Neural progenitor cell (in vitro differentiated cells): ENCODE measurements at regions not wholly inside any gene's neighbourhood (a gene's known extent, or its start where the extent isn't known, plus 50 kb on each side); places are given as distances from the start of the nearest gene placed in this dataset.

ENCODE experiments used
- DNase-seq: peaks from one replicate; pipeline ENCODE4 v3.0.0-alpha.2; 2016; ENCODE audit warnings: low spot score
- H2AFZ ChIP-seq: fragments of 200-600 bp; sonication (generic); replicated peaks from 2 replicates; pipeline ENCODE4 v1.6.1; 2016; ENCODE audit warnings: antibody characterized with exemption
- H3F3A ChIP-seq: fragments of 200-600 bp; sonication (generic); 2 replicates; pipeline ENCODE4 v1.6.1; 2016; ENCODE audit warnings: antibody characterized with exemption, low read depth
- H3K27ac ChIP-seq: fragments of 200-600 bp; sonication (generic); 2 replicates; pipeline ENCODE4 v1.5.1; 2016; ENCODE audit warnings: mild to moderate bottlenecking
- H3K27me3 ChIP-seq: fragments of 200-600 bp; sonication (generic); 2 replicates; pipeline ENCODE4 v1.6.1; 2016; ENCODE audit warnings: mild to moderate bottlenecking, moderate library complexity
- H3K36me3 ChIP-seq: fragments of 200-600 bp; sonication (generic); 2 replicates; pipeline ENCODE4 v1.5.1; 2016
- H3K4me1 ChIP-seq: fragments of 200-600 bp; sonication (generic); 2 replicates; pipeline ENCODE4 v1.6.1; 2016; ENCODE audit warnings: mixed run types
- H3K4me2 ChIP-seq: fragments of 200-600 bp; sonication (generic); 2 replicates; pipeline ENCODE4 v1.6.1; 2016
- H3K4me3 ChIP-seq: fragments of 200-600 bp; sonication (generic); 2 replicates; pipeline ENCODE4 v1.5.1; 2016
- H3K79me2 ChIP-seq: fragments of 200-600 bp; sonication (generic); 2 replicates; pipeline ENCODE4 v1.6.1; 2016; ENCODE audit warnings: low read depth
- H3K9ac ChIP-seq: fragments of 200-600 bp; sonication (generic); 2 replicates; pipeline ENCODE4 v1.6.1; 2016
- H3K9me3 ChIP-seq: fragments of 200-600 bp; sonication (generic); 2 replicates; pipeline ENCODE4 v1.5.1; 2016; ENCODE audit warnings: low read depth
- H4K20me1 ChIP-seq: fragments of 200-600 bp; sonication (generic); 2 replicates; pipeline ENCODE4 v1.6.1; 2016; ENCODE audit warnings: low read depth
- H3K27ac Mint-ChIP-seq: 3 replicates; pipeline ENCODE4 v1.8.0; 2021; ENCODE audit warnings: mixed read lengths
- H3K27me3 Mint-ChIP-seq: 2 replicates; pipeline ENCODE4 v1.8.0; 2022; ENCODE audit warnings: low read depth, mild to moderate bottlenecking, inconsistent platforms, moderate library complexity, mixed read lengths; ENCODE audit not compliant: insufficient read depth
- H3K36me3 Mint-ChIP-seq: 3 replicates; pipeline ENCODE4 v1.8.0; 2021; ENCODE audit warnings: mixed read lengths
- H3K4me1 Mint-ChIP-seq: 3 replicates; pipeline ENCODE4 v1.8.0; 2021; ENCODE audit warnings: mixed read lengths
- H3K4me3 Mint-ChIP-seq: 3 replicates; pipeline ENCODE4 v1.8.0; 2021; ENCODE audit warnings: mild to moderate bottlenecking, moderate library complexity, mixed read lengths
- H3K9me3 Mint-ChIP-seq: 3 replicates; pipeline ENCODE4 v1.8.0; 2020; ENCODE audit warnings: mixed read lengths
- CTCF ChIP-seq: fragments of 200-600 bp; sonication (generic); IDR thresholded peaks from 2 replicates; pipeline ENCODE4 v1.5.1; 2017; ENCODE audit warnings: antibody characterized with exemption, mild to moderate bottlenecking
- EZH2 ChIP-seq: fragments of 200-600 bp; sonication (generic); IDR thresholded peaks from 2 replicates; pipeline ENCODE4 v1.6.1; 2017; ENCODE audit warnings: antibody characterized with exemption, mild to moderate bottlenecking, moderate library complexity
- EZH2phosphoT487 ChIP-seq: fragments of 200-600 bp; sonication (generic); IDR thresholded peaks from 2 replicates; pipeline ENCODE4 v1.6.1; 2017; ENCODE audit warnings: antibody characterized with exemption

- H3K9me3 ChIP-seq, result no peaks in the 10 kb centered on the region
- Mint-ChIP-seq H3K9me3 (no peaks in the 10 kb centered on the region), H3K36me3 (no peaks in the 10 kb centered on the region), H3K4me3 (no peak overlapping the region), H3K27ac (no peak overlapping the region), H3K27me3 (no peaks in the 10 kb centered on the region), H3K4me1 (no peaks in the 10 kb centered on the region)
- H2AFZ ChIP-seq, result no peak overlapping the region
- no peak overlapping the region for H3K4me3 ChIP-seq
- no peaks in the 10 kb centered on the region for H3K36me3 ChIP-seq
- no peak overlapping the region for H3K27ac ChIP-seq
- DNase-seq, result no peak
- no peaks in the 10 kb centered on the region for H3K27me3 ChIP-seq
- H4K20me1 ChIP-seq, result no peaks in the 10 kb centered on the region
- TF ChIP-seq EZH2phosphoT487 (no peak), CTCF (no peak), EZH2 (no peak)
- H3K4me2 ChIP-seq, result no peak overlapping the region
- no peaks in the 10 kb centered on the region for H3K79me2 ChIP-seq
- no peaks in the 10 kb centered on the region for H3F3A ChIP-seq
- no peaks in the 10 kb centered on the region for H3K4me1 ChIP-seq
- H3K9ac ChIP-seq, result no peak overlapping the region
Measured at GRCh38 chr1:187862506-187862905, 1033.8 kb downstream of the PLA2G4A start.

GRCh38 chr1:187870552-187870951 lies 1041.8 kb downstream of the PLA2G4A start:
- DNase-seq, result no peak
- Histone ChIP-seq H3K9me3 (no peaks in the 10 kb centered on the region), H3K9ac (no peak overlapping the region), H2AFZ (no peak overlapping the region), H4K20me1 (no peaks in the 10 kb centered on the region), H3K36me3 (no peaks in the 10 kb centered on the region), H3K4me1 (no peaks in the 10 kb centered on the region), H3K79me2 (no peaks in the 10 kb centered on the region), H3K27ac (no peak overlapping the region), H3K4me2 (no peak overlapping the region), H3F3A (no peaks in the 10 kb centered on the region), H3K27me3 (no peaks in the 10 kb centered on the region), H3K4me3 (no peak overlapping the region)
- TF ChIP-seq EZH2, result no peak
- no peak for TF ChIP-seq CTCF
- no peak for TF ChIP-seq EZH2phosphoT487
- Mint-ChIP-seq H3K36me3 (no peaks in the 10 kb centered on the region), H3K27ac (no peak overlapping the region), H3K4me3 (no peak overlapping the region), H3K27me3 (no peaks in the 10 kb centered on the region), H3K9me3 (no peaks in the 10 kb centered on the region), H3K4me1 (no peaks in the 10 kb centered on the region)

- Histone ChIP-seq H3K79me2 (no peaks in the 10 kb centered on the region), H3K4me3 (no peak overlapping the region), H3F3A (no peaks in the 10 kb centered on the region), H3K4me1 (no peaks in the 10 kb centered on the region), H3K9me3 (no peaks in the 10 kb centered on the region), H3K27ac (no peak overlapping the region), H2AFZ (no peak overlapping the region), H3K27me3 (no peaks in the 10 kb centered on the region), H3K9ac (no peak overlapping the region), H3K4me2 (no peak overlapping the region), H3K36me3 (no peaks in the 10 kb centered on the region), H4K20me1 (no peaks in the 10 kb centered on the region)
- H3K36me3 Mint-ChIP-seq, result no peaks in the 10 kb centered on the region
- TF ChIP-seq CTCF (no peak), EZH2 (no peak), EZH2phosphoT487 (no peak)
- no peaks in the 10 kb centered on the region for H3K4me1 Mint-ChIP-seq
- H3K27me3 Mint-ChIP-seq, result no peaks in the 10 kb centered on the region
- H3K4me3 Mint-ChIP-seq, result no peak overlapping the region
- H3K9me3 Mint-ChIP-seq, result no peaks in the 10 kb centered on the region
- peak; percentile 3 for DNase-seq
- no peak overlapping the region for H3K27ac Mint-ChIP-seq
Measured at GRCh38 chr1:187871177-187871845, 1042.6 kb downstream of the PLA2G4A start.
